ENCODE measurements at regions not wholly inside any gene's neighbourhood (a gene's known extent, or its start where the extent isn't known, plus 50 kb on each side); places are given as distances from the start of the nearest gene placed in this dataset.

DNA sequence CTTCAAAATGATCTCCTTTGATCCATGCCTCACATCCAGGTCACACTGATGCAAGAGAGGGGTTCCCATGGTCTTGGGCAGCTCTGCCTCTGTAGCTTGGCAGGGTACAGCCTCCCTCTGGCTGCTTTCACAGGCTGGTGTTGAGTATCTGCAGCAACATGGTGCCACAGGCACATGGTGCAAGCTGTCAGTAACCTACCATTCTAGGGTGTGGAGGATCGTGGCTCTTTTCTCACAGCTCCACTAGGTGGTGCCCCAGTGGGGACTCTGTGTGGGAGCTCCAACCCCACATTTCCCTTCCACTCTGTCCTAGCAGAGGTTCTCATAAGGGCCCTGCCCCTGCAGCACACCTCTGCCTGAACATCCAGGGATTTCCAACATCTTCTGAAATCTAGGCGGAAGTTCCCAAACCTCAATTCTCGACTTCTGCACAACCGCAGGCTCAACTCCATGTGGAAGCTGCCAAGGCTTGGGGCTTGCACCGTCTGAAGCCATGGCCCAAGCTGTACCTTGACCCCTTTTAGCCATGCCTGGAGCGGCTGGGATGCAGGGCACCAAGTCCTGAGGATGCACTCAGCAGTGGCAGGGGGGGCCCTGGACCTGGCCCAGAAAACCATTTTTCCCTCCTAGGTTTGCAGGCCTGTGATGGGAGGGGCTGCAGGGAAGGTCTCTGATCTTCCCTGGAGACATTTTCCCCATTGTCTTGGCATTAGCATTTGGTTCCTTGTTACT is 137.8 kb upstream of the NUDT6 start:
- H3K4me1 ChIP-seq (ENCODE audit: low read depth, poor library complexity, severe bottlenecking), result no peaks in the 10 kb centered on the region

DNA sequence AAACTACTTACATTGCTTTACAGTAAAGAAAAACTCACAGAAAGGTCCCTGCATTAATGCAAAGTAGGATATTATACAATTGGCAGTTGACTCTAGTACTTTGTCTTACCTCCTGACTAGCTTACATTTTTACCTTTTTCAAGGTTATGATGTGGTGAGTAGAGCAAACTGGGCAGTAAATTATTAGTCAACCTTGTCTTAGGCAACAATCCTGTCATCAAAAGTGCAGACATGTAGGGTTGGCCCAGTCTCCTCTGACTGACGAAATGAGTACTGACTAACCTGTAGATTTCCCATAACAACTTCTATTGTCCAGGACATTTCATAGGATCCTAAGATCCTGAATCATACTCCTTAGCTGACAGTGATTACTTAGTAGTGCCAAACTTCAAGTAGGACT is 142.0 kb upstream of the NUDT6 start:
- no peaks in the 10 kb centered on the region for H3K4me1 ChIP-seq (ENCODE audit: low read depth, poor library complexity, severe bottlenecking)
- TF ChIP-seq, protein P1, sequence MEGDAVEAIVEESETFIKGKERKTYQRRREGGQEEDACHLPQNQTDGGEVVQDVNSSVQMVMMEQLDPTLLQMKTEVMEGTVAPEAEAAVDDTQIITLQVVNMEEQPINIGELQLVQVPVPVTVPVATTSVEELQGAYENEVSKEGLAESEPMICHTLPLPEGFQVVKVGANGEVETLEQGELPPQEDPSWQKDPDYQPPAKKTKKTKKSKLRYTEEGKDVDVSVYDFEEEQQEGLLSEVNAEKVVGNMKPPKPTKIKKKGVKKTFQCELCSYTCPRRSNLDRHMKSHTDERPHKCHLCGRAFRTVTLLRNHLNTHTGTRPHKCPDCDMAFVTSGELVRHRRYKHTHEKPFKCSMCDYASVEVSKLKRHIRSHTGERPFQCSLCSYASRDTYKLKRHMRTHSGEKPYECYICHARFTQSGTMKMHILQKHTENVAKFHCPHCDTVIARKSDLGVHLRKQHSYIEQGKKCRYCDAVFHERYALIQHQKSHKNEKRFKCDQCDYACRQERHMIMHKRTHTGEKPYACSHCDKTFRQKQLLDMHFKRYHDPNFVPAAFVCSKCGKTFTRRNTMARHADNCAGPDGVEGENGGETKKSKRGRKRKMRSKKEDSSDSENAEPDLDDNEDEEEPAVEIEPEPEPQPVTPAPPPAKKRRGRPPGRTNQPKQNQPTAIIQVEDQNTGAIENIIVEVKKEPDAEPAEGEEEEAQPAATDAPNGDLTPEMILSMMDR (conservative IDR thresholded peaks at IDR 0.05; ENCODE audit: low read depth, low read length), result no peak
- H2AFZ ChIP-seq (ENCODE audit: low read depth), result no peak overlapping the region

More for the DNA sequence above, 137.8 kb upstream of the NUDT6 start:
- TF ChIP-seq, protein P1 (conservative IDR thresholded peaks at IDR 0.05; ENCODE audit: low read depth, low read length), result no peak
- Histone ChIP-seq H3K4me3 (IDR thresholded peaks at IDR 0.05; ENCODE audit: insufficient read depth, low read depth, low read length) (no peak overlapping the region), H3K79me2 (ENCODE audit: insufficient read depth, low read depth) (no peaks in the 10 kb centered on the region), H3K27ac (no peak overlapping the region), H3K27me3 (ENCODE audit: insufficient read depth, low read depth) (no peaks in the 10 kb centered on the region), H4K20me1 (ENCODE audit: insufficient read depth) (no peaks in the 10 kb centered on the region), H2AFZ (ENCODE audit: low read depth) (no peak overlapping the region), H3K36me3 (ENCODE audit: insufficient read depth) (no peaks in the 10 kb centered on the region), H3K9ac (no peak overlapping the region), H3K4me2 (no peak overlapping the region)

DNA sequence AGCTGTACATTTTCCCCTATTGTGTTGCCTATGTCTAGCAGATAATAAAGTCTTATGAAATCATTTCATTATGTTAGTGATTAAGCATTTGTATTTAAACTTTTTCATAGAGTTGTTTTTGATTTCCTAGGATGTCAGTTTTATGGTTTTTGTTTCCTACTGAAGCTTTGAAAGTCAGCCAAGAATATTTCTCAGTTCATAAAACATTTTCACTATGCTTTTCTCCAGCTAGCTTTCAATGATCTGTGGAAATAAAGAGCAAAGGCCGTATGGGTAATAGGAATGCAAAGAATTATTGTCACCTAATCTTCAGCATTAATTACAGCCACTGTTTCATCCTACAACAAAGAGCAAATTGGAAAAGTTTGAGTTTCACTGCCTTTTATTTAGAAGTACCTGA is 145.7 kb upstream of the NUDT6 start:
- Histone ChIP-seq H3K4me3 (IDR thresholded peaks at IDR 0.05; ENCODE audit: insufficient read depth, low read depth, low read length) (no peak overlapping the region), H3K79me2 (ENCODE audit: insufficient read depth, low read depth) (no peaks in the 10 kb centered on the region), H3K36me3 (ENCODE audit: insufficient read depth) (no peaks in the 10 kb centered on the region), H3K27ac (no peak overlapping the region), H3K4me1 (ENCODE audit: low read depth, poor library complexity, severe bottlenecking) (no peaks in the 10 kb centered on the region), H4K20me1 (ENCODE audit: insufficient read depth) (no peaks in the 10 kb centered on the region), H3K9ac (no peak overlapping the region), H2AFZ (ENCODE audit: low read depth) (no peak overlapping the region), H3K27me3 (ENCODE audit: insufficient read depth, low read depth) (no peaks in the 10 kb centered on the region), H3K4me2 (no peak overlapping the region)
- TF ChIP-seq, protein P1 (conservative IDR thresholded peaks at IDR 0.05; ENCODE audit: low read depth, low read length), result no peak

More for the DNA sequence above, 142.0 kb upstream of the NUDT6 start:
- Histone ChIP-seq H3K27me3 (ENCODE audit: insufficient read depth, low read depth) (no peaks in the 10 kb centered on the region), H3K9ac (no peak overlapping the region), H3K79me2 (ENCODE audit: insufficient read depth, low read depth) (no peaks in the 10 kb centered on the region), H3K36me3 (ENCODE audit: insufficient read depth) (no peaks in the 10 kb centered on the region), H4K20me1 (ENCODE audit: insufficient read depth) (no peaks in the 10 kb centered on the region), H3K27ac (no peak overlapping the region), H3K4me2 (no peak overlapping the region), H3K4me3 (IDR thresholded peaks at IDR 0.05; ENCODE audit: insufficient read depth, low read depth, low read length) (no peak overlapping the region)

DNA sequence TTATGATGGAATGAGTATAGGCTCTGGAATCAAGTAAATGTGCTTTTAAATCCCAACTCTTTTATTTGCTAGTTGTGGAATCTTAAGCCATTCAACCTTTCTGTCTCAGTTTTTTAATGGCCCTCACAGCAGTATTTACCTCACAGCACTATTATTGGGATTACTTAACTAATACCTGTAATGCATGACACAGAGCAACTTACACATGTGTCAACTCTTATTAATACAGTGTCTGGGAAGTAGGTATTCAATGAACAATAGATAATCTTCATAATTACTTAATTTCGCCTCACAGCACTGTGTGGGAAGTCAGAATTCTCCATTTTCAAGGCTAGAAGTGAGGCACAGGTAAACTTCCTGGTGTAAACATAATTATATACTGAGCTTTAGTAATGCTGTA is 149.7 kb upstream of the NUDT6 start:
- no peak overlapping the region for H3K4me3 ChIP-seq (IDR thresholded peaks at IDR 0.05; ENCODE audit: insufficient read depth, low read depth, low read length)
- TF ChIP-seq, protein P1 (conservative IDR thresholded peaks at IDR 0.05; ENCODE audit: low read depth, low read length), result no peak
- no peaks in the 10 kb centered on the region for H3K4me1 ChIP-seq (ENCODE audit: low read depth, poor library complexity, severe bottlenecking)
- no peaks in the 10 kb centered on the region for H3K27me3 ChIP-seq (ENCODE audit: insufficient read depth, low read depth)
- H3K36me3 ChIP-seq (ENCODE audit: insufficient read depth), result no peaks in the 10 kb centered on the region
- H3K9ac ChIP-seq, result no peak overlapping the region
- H4K20me1 ChIP-seq (ENCODE audit: insufficient read depth), result no peaks in the 10 kb centered on the region
- H3K27ac ChIP-seq, result no peak overlapping the region
- H2AFZ ChIP-seq (ENCODE audit: low read depth), result no peak overlapping the region
- no peak overlapping the region for H3K4me2 ChIP-seq
- no peaks in the 10 kb centered on the region for H3K79me2 ChIP-seq (ENCODE audit: insufficient read depth, low read depth)

Measured in KMS-11 (cell line).